NB4 (cell line): ENCODE measurements at regions not wholly inside any gene's neighbourhood (a gene's known extent, or its start where the extent isn't known, plus 50 kb on each side); places are given as distances from the start of the nearest gene placed in this dataset.
A peak's percentile ranks its signal among the peaks of the same experiment; 100 is the strongest.
"Not testable (repeated sequence)": the region's sequence is repeated elsewhere in the genome, so short reads cannot be mapped to it uniquely, and the experiment has no call there.

Source experiments
- CTCF ChIP-seq: IDR thresholded peaks from one replicate; pipeline ENCODE4 v1.5.1; 2012; ENCODE audit warnings: low read depth, low read length
- POLR2A ChIP-seq: IDR thresholded peaks from 2 replicates; pipeline ENCODE4 v1.6.1; 2011; ENCODE audit warnings: mild to moderate bottlenecking; ENCODE audit not compliant: insufficient read length; ENCODE audit errors: extremely low read depth

GRCh38 chr1:778451-779278 lies 92.2 kb upstream of the OR4F16 start:
- TF ChIP-seq POLR2A = peak; percentile 81
- not testable (repeated sequence) for TF ChIP-seq CTCF
